Erythroblast (primary cell): ENCODE measurements at regions not wholly inside any gene's neighbourhood (a gene's known extent, or its start where the extent isn't known, plus 50 kb on each side); places are given as distances from the start of the nearest gene placed in this dataset.

ENCODE experiments used
- GATA1 ChIP-seq: IDR thresholded peaks from 2 replicates; pipeline ENCODE4 v1.6.1; 2011; ENCODE audit warnings: low read depth, mild to moderate bottlenecking, control low read depth, low read length, moderate library complexity
- POLR2A ChIP-seq: IDR thresholded peaks from 2 replicates; pipeline ENCODE4 v1.6.1; 2011; ENCODE audit warnings: mild to moderate bottlenecking, low read length

GRCh38 chr13:54660277-54660676, 1631.7 kb downstream of the OLFM4 start:
- no peak for TF ChIP-seq POLR2A
- no peak for TF ChIP-seq GATA1
